OCI-LY7 (cell line): ENCODE measurements at regions not wholly inside any gene's neighbourhood (a gene's known extent, or its start where the extent isn't known, plus 50 kb on each side); places are given as distances from the start of the nearest gene placed in this dataset.

Source experiments
- EZH2phosphoT487 ChIP-seq: fragments of 200-600 bp; sonication (generic); IDR thresholded peaks from 2 replicates; pipeline ENCODE4 v1.6.1; 2018; ENCODE audit warnings: low read depth, borderline replicate concordance, mild to moderate bottlenecking, mixed run types, antibody characterized with exemption, low read length, moderate library complexity, mixed read lengths
- TF ChIP-seq, protein P1 (sequence below): fragments of 200-600 bp; sonication (generic); conservative IDR thresholded peaks from 2 replicates; pipeline ENCODE4 v1.5.1; 2014; ENCODE audit warnings: mild to moderate bottlenecking, antibody characterized with exemption, low read length, moderate library complexity, mixed read lengths

DNA sequence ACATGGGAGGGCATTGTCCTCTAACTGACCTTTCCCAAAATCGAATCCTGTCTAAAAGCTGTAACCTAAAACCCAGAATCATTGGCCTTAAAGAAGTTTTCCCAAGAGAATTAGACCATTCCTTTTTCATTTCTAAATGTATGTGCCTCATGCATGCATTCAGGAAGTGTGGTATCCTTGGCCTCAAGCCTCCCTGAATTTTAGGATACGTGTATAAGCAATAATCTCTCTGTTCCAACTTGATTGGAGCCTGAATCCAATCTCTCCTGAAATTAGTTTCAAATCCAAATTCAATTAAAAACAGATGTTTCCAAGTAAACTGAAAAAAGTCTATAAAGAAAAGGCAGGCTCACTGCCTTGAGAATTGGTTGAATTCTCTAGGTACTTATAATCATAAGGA is 86.0 kb upstream of the VEPH1 start:
- TF ChIP-seq, protein P1, sequence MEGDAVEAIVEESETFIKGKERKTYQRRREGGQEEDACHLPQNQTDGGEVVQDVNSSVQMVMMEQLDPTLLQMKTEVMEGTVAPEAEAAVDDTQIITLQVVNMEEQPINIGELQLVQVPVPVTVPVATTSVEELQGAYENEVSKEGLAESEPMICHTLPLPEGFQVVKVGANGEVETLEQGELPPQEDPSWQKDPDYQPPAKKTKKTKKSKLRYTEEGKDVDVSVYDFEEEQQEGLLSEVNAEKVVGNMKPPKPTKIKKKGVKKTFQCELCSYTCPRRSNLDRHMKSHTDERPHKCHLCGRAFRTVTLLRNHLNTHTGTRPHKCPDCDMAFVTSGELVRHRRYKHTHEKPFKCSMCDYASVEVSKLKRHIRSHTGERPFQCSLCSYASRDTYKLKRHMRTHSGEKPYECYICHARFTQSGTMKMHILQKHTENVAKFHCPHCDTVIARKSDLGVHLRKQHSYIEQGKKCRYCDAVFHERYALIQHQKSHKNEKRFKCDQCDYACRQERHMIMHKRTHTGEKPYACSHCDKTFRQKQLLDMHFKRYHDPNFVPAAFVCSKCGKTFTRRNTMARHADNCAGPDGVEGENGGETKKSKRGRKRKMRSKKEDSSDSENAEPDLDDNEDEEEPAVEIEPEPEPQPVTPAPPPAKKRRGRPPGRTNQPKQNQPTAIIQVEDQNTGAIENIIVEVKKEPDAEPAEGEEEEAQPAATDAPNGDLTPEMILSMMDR, result no peak
- TF ChIP-seq EZH2phosphoT487, result no peak
